ENCODE measurements at regions not wholly inside any gene's neighbourhood (a gene's known extent, or its start where the extent isn't known, plus 50 kb on each side); places are given as distances from the start of the nearest gene placed in this dataset.

- CTCF ChIA-PET = no interaction called here
- no peak overlapping the region for H3K4me3 ChIP-seq (ENCODE audit: low read depth, low read length)
- POLR2A ChIA-PET = no interaction called here
- TF ChIP-seq CTCF (IDR thresholded peaks at IDR 0.05; ENCODE audit: insufficient read depth, low read length, missing control alignments) = no peak
- DNase-seq (ENCODE audit: low read depth, low spot score) = no peak
These were observed 1052.8 kb downstream of the NAALADL2 start for GRCh38 chr3:175911937-175912336.

GRCh38 chr3:175902226-175902625, 1043.1 kb downstream of the NAALADL2 start:
- no peak overlapping the region for H3K4me3 ChIP-seq (ENCODE audit: low read depth, low read length)
- no peak for DNase-seq (ENCODE audit: low read depth, low spot score)
- no peak for TF ChIP-seq CTCF (IDR thresholded peaks at IDR 0.05; ENCODE audit: insufficient read depth, low read length, missing control alignments)
- CTCF ChIA-PET = no interaction called here
- POLR2A ChIA-PET = no interaction called here

- no peak overlapping the region for H3K4me3 ChIP-seq (ENCODE audit: low read depth, low read length)
- DNase-seq (ENCODE audit: low read depth, low spot score) = no peak
- POLR2A ChIA-PET = interaction anchor here (0.6 kb wide), 1 partner anchor 153 kb away, joined by 3 read pairs; no protein-coding TSS in a partner anchor
- TF ChIP-seq CTCF (IDR thresholded peaks at IDR 0.05; ENCODE audit: insufficient read depth, low read length, missing control alignments) = no peak
- CTCF ChIA-PET = interaction anchor here (0.8 kb wide), 1 partner anchor 62 kb away, joined by 3 read pairs; no protein-coding TSS in a partner anchor
These were observed 1039.1 kb downstream of the NAALADL2 start for GRCh38 chr3:175898194-175898593.

- H3K4me3 ChIP-seq (ENCODE audit: low read depth, low read length) = no peak overlapping the region
- CTCF ChIA-PET = no interaction called here
- TF ChIP-seq CTCF (IDR thresholded peaks at IDR 0.05; ENCODE audit: insufficient read depth, low read length, missing control alignments) = no peak
- no peak for DNase-seq (ENCODE audit: low read depth, low spot score)
- POLR2A ChIA-PET = no interaction called here
These were observed 1037.5 kb downstream of the NAALADL2 start for GRCh38 chr3:175896655-175897054.

GRCh38 chr3:175895731-175896130, 1036.6 kb downstream of the NAALADL2 start:
- no peak overlapping the region for H3K4me3 ChIP-seq (ENCODE audit: low read depth, low read length)
- DNase-seq (ENCODE audit: low read depth, low spot score) = no peak
- ChIA-PET CTCF (no interaction called here), POLR2A (no interaction called here)
- TF ChIP-seq CTCF (IDR thresholded peaks at IDR 0.05; ENCODE audit: insufficient read depth, low read length, missing control alignments) = no peak

- DNase-seq (ENCODE audit: low read depth, low spot score) = no peak
- ChIA-PET POLR2A (no interaction called here), CTCF (no interaction called here)
- TF ChIP-seq CTCF (IDR thresholded peaks at IDR 0.05; ENCODE audit: insufficient read depth, low read length, missing control alignments) = no peak
- no peak overlapping the region for H3K4me3 ChIP-seq (ENCODE audit: low read depth, low read length)
These were observed 1034.4 kb downstream of the NAALADL2 start for GRCh38 chr3:175893566-175893965.

Data from AG04449 (cell line).